ENCODE measurements at regions not wholly inside any gene's neighbourhood (a gene's known extent, or its start where the extent isn't known, plus 50 kb on each side); places are given as distances from the start of the nearest gene placed in this dataset.

GRCh38 chr20:12177657-12178293 is 260.1 kb downstream of the BTBD3 start:
- peaks cover 8 to 11% of the 10 kb centered on the region in 2 donors for H3K4me1 ChIP-seq (ENCODE audit: control insufficient read depth in 1 of 2, insufficient read depth in 2 of 2, low read length in 2 of 2)
- Mint-ChIP-seq H3K27me3 (ENCODE audit: low read depth in 3 of 3) (no peaks in the 10 kb centered on the region), H3K27ac (no peak overlapping the region), H3K4me3 (no peak overlapping the region), H3K9me3 (peaks cover 0 to 3% (median 2%) of the 10 kb centered on the region in 7 donors), H3K36me3 (no peaks in the 10 kb centered on the region), H3K4me1 (peaks cover 25% of the 10 kb centered on the region)
- H4K20me1 ChIP-seq (ENCODE audit: insufficient read depth, low read length) = no peaks in the 10 kb centered on the region
- H3K4me3 ChIP-seq (replicated peaks in 1 of 3; ENCODE audit: low read depth in 2 of 3, low read length in 3 of 3) = no peak overlapping the region
- no peak overlapping the region for H3K9ac ChIP-seq (ENCODE audit: insufficient read depth, low read length, poor library complexity, severe bottlenecking)
- no peak overlapping the region for H3K27ac ChIP-seq (ENCODE audit: low read depth in 1 of 2, low read length in 2 of 2)
- H3K9me3 ChIP-seq (replicated peaks in 1 of 2; ENCODE audit: control insufficient read depth in 1 of 2, insufficient read depth in 1 of 2, low read length in 2 of 2) = no peaks in the 10 kb centered on the region
- no peaks in the 10 kb centered on the region for H3K79me2 ChIP-seq (ENCODE audit: insufficient read depth, low read length)
- no peaks in the 10 kb centered on the region for H3K36me3 ChIP-seq (replicated peaks in 1 of 2; ENCODE audit: control insufficient read depth in 1 of 2, insufficient read depth in 2 of 2, low read length in 2 of 2)
- no peak for TF ChIP-seq CTCF (IDR thresholded peaks at IDR 0.05)
- WGBS (ENCODE audit: insufficient coverage) = no CpG with 5 or more reads among the region's 3 CpGs
- H3K4me2 ChIP-seq (replicated peaks; ENCODE audit: extremely low read depth, low read length, poor library complexity, severe bottlenecking) = no peak overlapping the region
- no peak overlapping the region for H2AFZ ChIP-seq (ENCODE audit: insufficient read depth, low read depth, low read length, poor library complexity, severe bottlenecking)
- intact Hi-C loops (cut with micrococcal nuclease) = no loop called here
- no peak for DNase-seq
- H3K27me3 ChIP-seq (ENCODE audit: control insufficient read depth in 2 of 2, insufficient read depth in 2 of 2, low read length in 2 of 2) = no peaks in the 10 kb centered on the region

GRCh38 chr20:12179692-12180091 is 262.0 kb downstream of the BTBD3 start:
- Histone ChIP-seq H3K79me2 (ENCODE audit: insufficient read depth, low read length) (no peaks in the 10 kb centered on the region), H3K27me3 (ENCODE audit: control insufficient read depth in 2 of 2, insufficient read depth in 2 of 2, low read length in 2 of 2) (no peaks in the 10 kb centered on the region), H3K4me1 (ENCODE audit: control insufficient read depth in 1 of 2, insufficient read depth in 2 of 2, low read length in 2 of 2) (no peaks in the 10 kb centered on the region), H3K27ac (ENCODE audit: low read depth in 1 of 2, low read length in 2 of 2) (no peak overlapping the region), H3K36me3 (replicated peaks in 1 of 2; ENCODE audit: control insufficient read depth in 1 of 2, insufficient read depth in 2 of 2, low read length in 2 of 2) (no peaks in the 10 kb centered on the region), H2AFZ (ENCODE audit: insufficient read depth, low read depth, low read length, poor library complexity, severe bottlenecking) (no peak overlapping the region), H3K9ac (ENCODE audit: insufficient read depth, low read length, poor library complexity, severe bottlenecking) (no peak overlapping the region), H3K9me3 (replicated peaks in 1 of 2; ENCODE audit: control insufficient read depth in 1 of 2, insufficient read depth in 1 of 2, low read length in 2 of 2) (no peaks in the 10 kb centered on the region), H3K4me2 (replicated peaks; ENCODE audit: extremely low read depth, low read length, poor library complexity, severe bottlenecking) (no peak overlapping the region), H4K20me1 (ENCODE audit: insufficient read depth, low read length) (no peaks in the 10 kb centered on the region), H3K4me3 (replicated peaks in 1 of 3; ENCODE audit: low read depth in 2 of 3, low read length in 3 of 3) (no peak overlapping the region)
- TF ChIP-seq CTCF (IDR thresholded peaks at IDR 0.05) = no peak
- intact Hi-C loops (cut with micrococcal nuclease) = no loop called here
- Mint-ChIP-seq H3K36me3 (no peaks in the 10 kb centered on the region), H3K4me3 (no peak overlapping the region), H3K27me3 (ENCODE audit: low read depth in 3 of 3) (no peaks in the 10 kb centered on the region), H3K4me1 (peaks cover 11% of the 10 kb centered on the region), H3K27ac (no peak overlapping the region), H3K9me3 (peaks cover 0 to 5% (median 3%) of the 10 kb centered on the region in 7 donors)
- WGBS (ENCODE audit: insufficient coverage) = no CpG with 5 or more reads among the region's 1 CpG
- no peak for DNase-seq

All from CD14-positive monocyte (primary cell).